Amygdala (tissue), 56 donors: ENCODE measurements at regions not wholly inside any gene's neighbourhood (a gene's known extent, or its start where the extent isn't known, plus 50 kb on each side); places are given as distances from the start of the nearest gene placed in this dataset.

Experiments used
- DNase-seq, 56 donors: peaks; one replicate each; lab custom pipeline; 2025; lab: John Stamatoyannopoulos, UW

GRCh38 chr9:95822583-95823431 lies 52.7 kb upstream of the ERCC6L2 start:
- no peak for DNase-seq

DNA sequence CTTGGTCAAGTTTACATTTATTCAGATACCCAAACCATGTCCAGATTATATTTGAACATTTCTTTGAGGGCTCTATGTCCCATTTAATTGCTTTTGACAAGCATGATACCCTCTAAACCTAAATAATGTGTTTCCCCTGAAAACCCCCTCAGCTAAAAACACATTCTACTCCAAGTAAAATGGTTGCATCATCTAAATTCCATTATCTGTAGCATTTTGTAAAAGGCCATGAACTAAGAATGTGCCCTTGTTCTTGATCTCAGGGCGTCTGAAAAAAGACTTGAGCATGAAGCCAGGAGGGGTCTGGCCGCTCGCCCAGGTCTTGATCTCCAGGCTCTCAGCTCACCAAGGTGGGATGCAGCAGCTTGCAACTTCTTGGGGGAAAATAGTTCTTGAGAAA lies 53.5 kb upstream of the ERCC6L2 start:
- DNase-seq: no peak

DNA sequence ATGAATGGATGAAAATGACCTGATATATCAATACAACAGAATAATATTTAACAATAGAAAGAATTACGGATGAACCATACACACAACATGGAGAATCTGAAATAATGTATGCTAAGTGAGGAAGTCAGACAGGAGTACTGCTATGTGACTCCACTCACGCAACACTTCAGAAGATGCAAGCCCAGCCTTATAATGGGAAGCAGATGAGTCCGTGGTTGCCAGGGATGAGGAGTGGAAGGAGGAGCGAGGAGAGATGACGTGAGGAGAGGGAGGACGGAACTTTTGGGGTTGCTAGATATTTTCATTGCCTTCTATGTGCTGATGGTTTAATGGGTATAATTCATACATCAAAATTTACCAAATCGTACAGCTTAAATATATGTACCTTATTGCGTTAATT lies 55.4 kb upstream of the ERCC6L2 start:
- no peak for DNase-seq

GRCh38 chr9:95819636-95820035 lies 55.9 kb upstream of the ERCC6L2 start:
- DNase-seq: no peak

- no peak for DNase-seq
These were observed 58.3 kb upstream of the ERCC6L2 start for GRCh38 chr9:95817205-95817604.

DNA sequence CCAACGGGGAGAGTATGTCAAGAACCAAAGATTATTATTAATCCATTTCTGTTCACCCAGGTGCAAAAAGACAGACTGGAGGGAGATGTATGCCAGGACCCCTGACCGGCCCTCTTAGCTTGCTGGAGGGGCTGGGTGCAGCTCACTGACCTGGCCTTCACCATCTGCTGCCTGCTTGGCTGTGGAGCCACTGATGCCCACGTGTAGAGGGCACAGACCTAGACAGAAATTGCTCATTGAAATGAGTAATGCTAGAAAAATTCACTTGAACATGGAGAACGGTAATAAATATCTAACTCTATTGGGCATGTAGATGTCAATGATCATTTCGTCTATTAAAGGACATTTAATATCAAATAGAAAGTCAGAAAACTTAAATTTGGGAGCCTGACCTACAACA lies 58.8 kb upstream of the ERCC6L2 start:
- DNase-seq: no peak

- DNase-seq: no peak
These were observed 59.5 kb upstream of the ERCC6L2 start for GRCh38 chr9:95815961-95816360.

GRCh38 chr9:95815133-95815532 lies 60.4 kb upstream of the ERCC6L2 start:
- DNase-seq: no peak

DNA sequence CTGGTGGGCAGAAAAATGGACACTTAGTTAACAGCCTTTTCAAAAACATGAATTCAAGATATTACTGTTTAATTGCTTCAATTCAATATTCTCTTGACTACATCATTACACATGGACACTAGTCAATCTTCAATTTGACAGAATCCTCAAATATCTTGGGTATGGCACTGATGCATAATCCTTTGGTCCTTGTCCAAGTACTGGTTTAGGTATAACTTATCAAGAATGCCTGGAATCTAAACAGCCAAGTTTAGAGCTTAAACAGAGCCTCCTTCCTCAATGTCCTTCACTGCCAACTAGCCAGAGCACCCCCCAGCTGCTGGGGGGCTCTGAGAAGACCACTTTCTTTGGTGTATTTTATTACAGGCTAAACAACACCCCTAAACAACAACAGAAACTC lies 61.6 kb upstream of the ERCC6L2 start:
- DNase-seq: no peak

DNA sequence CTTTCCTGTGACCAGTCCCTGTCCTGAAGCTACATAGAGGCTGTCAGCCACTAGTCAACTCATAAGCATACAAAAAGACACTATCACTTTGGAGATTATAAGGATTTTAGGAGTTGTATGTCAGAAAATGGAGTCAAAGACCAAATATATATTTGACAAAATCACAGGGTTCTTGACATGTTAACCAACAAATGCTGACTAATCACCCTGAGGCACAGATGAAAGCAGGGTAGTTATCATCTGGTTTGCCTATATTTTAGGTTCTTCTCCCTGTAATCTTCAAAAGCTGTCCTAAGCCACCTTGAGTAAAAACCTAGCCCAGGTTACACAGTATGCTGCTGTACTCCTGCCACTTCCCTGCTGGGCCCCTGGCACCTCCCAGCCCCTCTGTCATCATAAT lies 64.7 kb upstream of the ERCC6L2 start:
- DNase-seq: no peak

DNA sequence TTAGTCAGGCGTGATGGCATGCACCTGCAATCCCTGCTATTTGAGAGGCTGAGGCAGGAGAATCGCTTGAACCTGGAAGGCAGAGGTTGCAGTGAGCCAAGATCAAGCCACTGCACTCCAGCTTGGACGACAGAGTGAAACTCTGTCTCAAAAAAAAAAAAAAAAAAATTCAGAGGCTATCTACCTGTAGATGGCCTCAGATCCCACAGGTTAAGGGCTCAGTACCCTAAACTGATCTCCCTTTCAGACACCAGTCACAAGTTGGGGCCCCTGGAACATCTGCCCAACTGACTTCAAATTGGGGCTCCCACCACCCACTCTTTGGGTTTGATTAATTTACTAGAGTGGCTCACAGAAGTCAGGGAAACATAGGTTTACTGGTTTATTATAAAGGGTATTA lies 65.4 kb upstream of the ERCC6L2 start:
- DNase-seq: no peak

DNA sequence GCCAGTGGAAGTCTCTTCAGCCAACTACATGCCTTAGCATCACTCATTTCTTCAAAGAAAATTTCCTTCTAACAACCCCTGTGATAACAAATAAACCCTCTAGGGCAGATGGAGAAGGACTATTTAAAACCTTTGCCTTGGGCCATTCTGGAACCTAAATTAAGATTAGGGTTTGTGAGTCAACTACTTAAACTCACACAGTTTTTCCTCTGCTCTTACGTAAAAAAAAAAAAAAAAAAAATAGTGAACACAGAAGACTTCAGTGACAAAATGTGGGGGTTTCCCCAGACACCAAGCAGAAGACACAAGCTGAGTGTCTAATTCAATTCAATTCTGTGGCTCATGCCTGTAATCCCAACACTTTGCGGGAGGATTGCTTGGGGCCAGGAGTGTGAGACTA lies 65.8 kb upstream of the ERCC6L2 start:
- no peak for DNase-seq

DNA sequence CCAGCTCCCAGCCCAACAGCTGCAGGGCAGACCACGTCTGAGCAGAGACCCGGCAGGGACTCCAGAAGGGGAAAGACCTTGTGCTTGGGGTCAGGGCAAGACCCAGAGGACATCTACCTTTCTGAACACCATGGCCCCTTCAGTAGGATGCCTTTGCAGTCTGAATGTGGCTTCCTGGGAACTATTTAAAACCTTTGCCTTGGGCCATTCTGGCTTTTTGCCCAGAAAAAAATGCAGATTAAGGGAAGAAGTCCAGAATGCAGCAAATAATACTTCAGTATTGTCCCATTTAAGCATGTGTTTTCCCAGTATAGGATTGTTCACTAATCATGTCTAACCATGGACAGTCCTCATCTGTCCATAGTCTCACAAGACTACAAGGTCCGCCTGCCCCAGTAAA lies 67.5 kb upstream of the ERCC6L2 start:
- DNase-seq: no peak

DNA sequence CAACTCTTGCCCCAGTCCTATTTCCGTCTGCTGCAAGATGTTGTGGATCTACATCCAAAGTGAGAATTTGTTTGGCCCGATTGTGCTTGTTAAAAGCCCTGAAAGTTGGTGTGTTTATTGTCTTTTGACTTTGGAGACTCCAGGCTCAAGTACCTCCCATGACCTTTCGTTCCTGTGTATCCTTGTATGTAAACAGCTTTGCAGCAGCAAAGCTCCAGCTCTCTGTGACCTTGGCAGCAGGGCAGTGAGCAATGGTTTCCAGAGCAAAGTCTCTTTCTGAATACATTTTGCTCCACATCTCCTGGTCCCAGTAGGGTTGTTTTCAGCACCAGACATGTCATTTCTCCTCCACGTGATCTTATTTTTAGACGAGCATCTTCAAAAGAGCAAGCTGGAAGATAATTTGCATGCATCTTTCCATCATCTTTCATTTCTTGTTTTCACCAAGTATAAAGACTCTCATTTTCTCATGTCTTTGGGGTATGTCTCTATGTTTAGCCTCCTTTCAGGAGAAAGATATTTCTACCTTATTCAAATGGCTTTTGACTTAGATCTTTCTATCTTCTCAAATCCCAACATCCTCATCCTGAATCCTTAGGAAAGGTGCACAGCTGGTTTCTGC lies 68.1 kb upstream of the ERCC6L2 start:
- DNase-seq: no peak

GRCh38 chr9:95803197-95803596 lies 72.3 kb upstream of the ERCC6L2 start:
- no peak for DNase-seq

GRCh38 chr9:95801797-95802196 lies 73.7 kb upstream of the ERCC6L2 start:
- no peak for DNase-seq

GRCh38 chr9:95796029-95796428 lies 79.5 kb upstream of the ERCC6L2 start:
- DNase-seq: no peak

GRCh38 chr9:95793924-95794828 lies 81.3 kb upstream of the ERCC6L2 start:
- no peak for DNase-seq

GRCh38 chr9:95791695-95792094 lies 83.8 kb upstream of the ERCC6L2 start:
- DNase-seq: no peak

DNA sequence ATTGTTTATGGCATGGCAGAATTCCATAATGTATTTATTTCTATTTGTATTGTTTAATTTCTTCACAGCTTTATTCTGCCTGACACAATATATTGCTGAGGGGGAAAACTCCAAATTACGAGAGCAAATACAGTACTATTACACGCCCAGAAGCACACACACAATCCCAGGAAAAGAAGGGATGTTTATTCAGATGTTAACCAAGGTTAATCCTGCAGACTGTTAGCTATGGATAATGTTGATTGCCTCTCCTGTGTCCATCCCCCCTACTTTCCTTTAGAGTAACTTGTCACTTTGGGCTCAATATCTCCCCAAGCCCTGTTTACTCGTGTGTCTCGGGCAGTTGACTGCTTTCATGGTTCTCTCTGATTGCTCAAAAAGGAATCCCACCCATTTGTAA lies 84.2 kb upstream of the ERCC6L2 start:
- DNase-seq: no peak

- peak in 1 of 56 donors; percentile 4 for DNase-seq
These were observed 86.9 kb upstream of the ERCC6L2 start for GRCh38 chr9:95788521-95788991.
